Transverse colon (tissue), 4 donors: ENCODE measurements at regions not wholly inside any gene's neighbourhood (a gene's known extent, or its start where the extent isn't known, plus 50 kb on each side); places are given as distances from the start of the nearest gene placed in this dataset.

ENCODE experiments used
- DNase-seq: peaks from one replicate; pipeline ENCODE4 v3.0.0-alpha.2; 2019
- H3K27ac ChIP-seq, 4 donors: fragments of 200-600 bp; sonication (generic); 2 replicates each; pipeline ENCODE4 v1.5.1; 2016 to 2018; ENCODE audit warnings: inconsistent platforms in 4 of 4
- H3K27me3 ChIP-seq: fragments of 200-600 bp; sonication (generic); 2 replicates; pipeline ENCODE4 v1.5.1; 2017; ENCODE audit warnings: inconsistent platforms
- H3K36me3 ChIP-seq, 4 donors: fragments of 200-600 bp; sonication (generic); 2 replicates each; pipeline ENCODE4 v1.5.1; 2017 to 2019; ENCODE audit warnings: inconsistent platforms in 4 of 4
- H3K4me1 ChIP-seq, 4 donors: fragments of 200-600 bp; sonication (generic); 2 replicates each; pipeline ENCODE4 v1.5.1; 2017 to 2020; ENCODE audit warnings: inconsistent platforms in 4 of 4
- H3K4me3 ChIP-seq, 4 donors: fragments of 200-600 bp; sonication (generic); 1 replicate in 1 of 4; 2 replicates in 3 of 4; pipeline versions ENCODE4 v1.5.1 to v1.6.1; 2017 to 2019; ENCODE audit warnings: inconsistent platforms in 4 of 4
- H3K9me3 ChIP-seq, 2 donors: fragments of 200-600 bp; sonication (generic); 2 replicates each; pipeline ENCODE4 v1.5.1; 2017 to 2019; ENCODE audit warnings: inconsistent platforms in 2 of 2
- CTCF ChIP-seq, 5 experiments: fragments of 200-600 bp in 3 of 5; fragments of 450-650 bp in 2 of 5; sonication (generic) in 3 of 5; IDR thresholded peaks; 1 replicate in 2 of 5; 2 replicates in 3 of 5; pipeline ENCODE4 v1.5.1; 2016 to 2017; ENCODE audit warnings: antibody characterized with exemption in 5 of 5, inconsistent platforms in 3 of 5, mild to moderate bottlenecking in 2 of 5, moderate library complexity in 1 of 5
- EP300 ChIP-seq: sonication (generic); formaldehyde crosslinking; IDR thresholded peaks from one replicate; pipeline ENCODE4 v1.6.1; 2017; ENCODE audit warnings: antibody characterized with exemption, low read depth
- POLR2A ChIP-seq: fragments of 450-650 bp; IDR thresholded peaks from one replicate; pipeline ENCODE4 v1.6.1; 2016; ENCODE audit warnings: antibody characterized with exemption, mild to moderate bottlenecking, moderate library complexity
- POLR2AphosphoS5 ChIP-seq, 3 donors: sonication (generic); formaldehyde crosslinking; IDR thresholded peaks; one replicate each; pipeline ENCODE4 v1.6.1; 2016; ENCODE audit warnings: antibody characterized with exemption in 3 of 3
- WGBS, 2 donors: methylation state at CpG; one replicate each; pipeline ENCODE4 v1.1.5; 2018; ENCODE audit warnings: low coverage in 1 of 2; 5-methylcytosine and 5-hydroxymethylcytosine counted together
- in situ Hi-C, 4 donors: fragments of 200-750 bp; cut with MboI; loops; one replicate each; pipeline versions ENCODE4 v1.15.0 to v1.15.1; 2017; ENCODE audit warnings: low sequenced_read_pairs in 3 of 4, low pct_ligation_motif_present in 1 of 4, low pct_unique_long_range_greater_than_20kb in 1 of 4
- intact Hi-C: fragments of 100-400 bp; cut with DNase I; formaldehyde crosslinking; loops from one replicate; pipeline ENCODE4 v1.15.1; 2023; ENCODE audit warnings: low total_unique reads

DNA sequence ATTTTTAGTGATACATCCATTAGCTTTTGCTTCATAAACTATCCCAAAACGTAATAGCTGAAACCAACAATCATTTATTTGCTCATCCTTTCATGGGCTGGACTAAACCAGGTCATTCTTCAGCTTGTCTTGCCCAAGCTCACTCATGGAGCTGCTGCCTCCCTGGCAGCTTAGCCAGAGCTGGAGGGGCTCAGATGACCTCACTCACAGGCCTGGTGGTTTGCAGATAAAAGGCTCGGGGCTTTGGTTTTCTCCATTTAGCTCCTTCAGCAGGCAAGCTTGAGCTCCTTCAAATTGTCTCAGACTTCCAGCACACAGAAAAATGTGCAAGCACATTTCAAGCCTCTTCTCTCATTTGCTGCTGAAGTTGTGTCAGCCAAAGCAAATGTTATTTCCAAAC lies 139.1 kb downstream of the BTBD3 start:
- in situ Hi-C loops, result no loop called here
- H3K9me3 ChIP-seq, result no peaks in the 10 kb centered on the region
- 69 to 100% methylated on average over 1 to 2 of the region's 2 CpGs for WGBS, 2 donors
- H3K27ac ChIP-seq, result no peak overlapping the region
- no peak for TF ChIP-seq CTCF (IDR thresholded peaks at IDR 0.05)
- no peak for TF ChIP-seq EP300
- intact Hi-C loops, result no loop called here
- H3K27me3 ChIP-seq, result no peaks in the 10 kb centered on the region
- H3K36me3 ChIP-seq, result no peaks in the 10 kb centered on the region
- H3K4me3 ChIP-seq, result no peak overlapping the region
- DNase-seq, result no peak
- H3K4me1 ChIP-seq, result no peaks in the 10 kb centered on the region

- DNase-seq, result no peak
- in situ Hi-C loops (no loop called here), intact Hi-C loops (no loop called here)
- H3K4me3 ChIP-seq, result no peak overlapping the region
- H3K27me3 ChIP-seq, result no peaks in the 10 kb centered on the region
- 83 to 89% methylated on average over 6 of the region's 6 CpGs for WGBS, 2 donors
- H3K36me3 ChIP-seq, result no peaks in the 10 kb centered on the region
- H3K27ac ChIP-seq, result no peak overlapping the region
- no peaks in the 10 kb centered on the region for H3K9me3 ChIP-seq
- H3K4me1 ChIP-seq, result no peaks in the 10 kb centered on the region
- TF ChIP-seq EP300, result no peak
- TF ChIP-seq CTCF (IDR thresholded peaks at IDR 0.05), result no peak
- no peak for TF ChIP-seq POLR2A
- TF ChIP-seq POLR2AphosphoS5 (IDR thresholded peaks at IDR 0.05), result no peak
Measured at GRCh38 chr20:12057778-12058177, 140.1 kb downstream of the BTBD3 start.

DNA sequence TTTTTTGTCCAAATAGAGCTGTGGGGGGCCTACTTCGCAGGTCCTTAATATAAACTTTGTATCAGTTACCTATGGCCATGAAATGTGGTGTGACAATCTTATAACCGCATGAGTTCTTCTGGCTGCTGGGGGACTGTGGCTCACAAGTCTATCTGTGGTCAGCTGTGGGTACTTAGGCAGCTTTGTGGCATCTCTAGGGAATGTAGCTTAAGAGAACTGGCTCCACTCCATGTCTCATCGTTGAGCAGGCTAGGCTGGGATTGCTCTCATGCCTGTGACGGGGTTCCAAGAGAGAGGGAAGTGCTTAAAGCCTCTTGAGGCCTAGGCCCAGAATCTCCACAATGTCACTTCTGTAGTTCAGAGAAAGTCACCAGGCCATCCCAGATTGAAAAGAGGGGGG lies 140.5 kb downstream of the BTBD3 start:
- intact Hi-C loops (no loop called here), in situ Hi-C loops (no loop called here)
- Histone ChIP-seq H3K4me3 (no peak overlapping the region), H3K9me3 (no peaks in the 10 kb centered on the region), H3K36me3 (no peaks in the 10 kb centered on the region), H3K4me1 (no peaks in the 10 kb centered on the region), H3K27me3 (no peaks in the 10 kb centered on the region), H3K27ac (no peak overlapping the region)
- WGBS, 2 donors, result 75 to 100% methylated on average over 1 to 4 of the region's 4 CpGs
- no peak for DNase-seq
- no peak for TF ChIP-seq POLR2AphosphoS5 (IDR thresholded peaks at IDR 0.05)
- no peak for TF ChIP-seq CTCF (IDR thresholded peaks at IDR 0.05)
- TF ChIP-seq POLR2A, result no peak
- no peak for TF ChIP-seq EP300

DNA sequence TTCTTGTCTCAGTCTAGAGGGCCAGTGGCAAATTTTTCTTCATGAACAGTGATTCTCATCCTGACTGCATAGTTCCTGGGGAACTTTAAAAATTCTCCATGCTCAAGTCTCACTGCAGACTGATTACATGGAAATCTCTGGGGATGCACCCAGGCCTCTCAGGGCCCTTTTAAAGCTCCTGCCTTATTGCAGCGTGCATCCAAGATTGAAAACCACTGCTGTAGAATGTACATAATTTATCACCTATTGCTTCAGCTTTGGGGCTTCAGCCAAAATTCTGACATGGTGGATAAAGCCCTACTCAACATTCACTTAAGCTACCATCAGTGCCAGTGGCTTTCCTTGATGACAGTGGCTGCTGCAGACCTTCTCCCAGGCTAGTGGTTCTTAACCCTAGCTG lies 143.8 kb downstream of the BTBD3 start:
- WGBS, 2 donors, result 64% methylated on average over 1 of the region's 1 CpG; no CpG with 5 or more reads in 1 of the 2 donors
- H3K27me3 ChIP-seq, result no peaks in the 10 kb centered on the region
- no peaks in the 10 kb centered on the region for H3K36me3 ChIP-seq
- H3K4me1 ChIP-seq, result no peaks in the 10 kb centered on the region
- no peak for DNase-seq
- intact Hi-C loops (no loop called here), in situ Hi-C loops (no loop called here)
- no peak overlapping the region for H3K27ac ChIP-seq
- H3K9me3 ChIP-seq, result peaks cover 0 to 4% of the 10 kb centered on the region in 2 donors
- TF ChIP-seq EP300, result no peak
- no peak for TF ChIP-seq POLR2AphosphoS5 (IDR thresholded peaks at IDR 0.05)
- no peak for TF ChIP-seq POLR2A
- no peak for TF ChIP-seq CTCF (IDR thresholded peaks at IDR 0.05)
- H3K4me3 ChIP-seq, result no peak overlapping the region
